Tibial artery (tissue), 4 donors: ENCODE measurements at regions not wholly inside any gene's neighbourhood (a gene's known extent, or its start where the extent isn't known, plus 50 kb on each side); places are given as distances from the start of the nearest gene placed in this dataset.

Source experiments
- DNase-seq, 2 donors: peaks; one replicate each; pipeline ENCODE4 v3.0.0-alpha.2; 2019
- H3K27ac ChIP-seq, 2 donors: fragments of 200-600 bp; sonication (generic) in 1 of 2; 1 replicate in 1 of 2; 2 replicates in 1 of 2; pipeline ENCODE4 v1.5.1; 2018 to 2019; ENCODE audit warnings: mild to moderate bottlenecking in 1 of 2
- H3K27me3 ChIP-seq, 2 donors: fragments of 200-600 bp; sonication (generic) in 1 of 2; one replicate each; pipeline versions ENCODE4 v1.5.1 to v1.6.0; 2016 to 2019
- H3K36me3 ChIP-seq, 3 donors: fragments of 200-600 bp; sonication (generic) in 2 of 3; one replicate each; pipeline ENCODE4 v1.5.1; 2016 to 2019; ENCODE audit warnings: mild to moderate bottlenecking in 2 of 3
- H3K4me1 ChIP-seq, 4 donors: fragments of 200-600 bp; sonication (generic) in 2 of 4; 1 replicate in 3 of 4; 2 replicates in 1 of 4; pipeline ENCODE4 v1.5.1; 2016 to 2019
- H3K4me3 ChIP-seq, 2 donors: fragments of 200-600 bp; sonication (generic) in 1 of 2; 1 replicate in 1 of 2; 2 replicates in 1 of 2; pipeline ENCODE4 v1.5.1; 2018 to 2019; ENCODE audit warnings: mild to moderate bottlenecking in 2 of 2
- H3K9me3 ChIP-seq, 3 donors: fragments of 200-600 bp; sonication (generic) in 1 of 3; one replicate each; pipeline ENCODE4 v1.5.1; 2016 to 2019
- CTCF ChIP-seq, 2 experiments: fragments of 200-600 bp in 1 of 2; fragments of 450-650 bp in 1 of 2; IDR thresholded peaks; one replicate each; pipeline ENCODE4 v1.5.1; 2017 to 2019; ENCODE audit warnings: antibody characterized with exemption in 2 of 2, mild to moderate bottlenecking in 1 of 2, moderate library complexity in 1 of 2
- intact Hi-C: fragments of 100-400 bp; cut with DNase I; formaldehyde crosslinking; loops from one replicate; pipeline ENCODE4 v1.15.0; 2023; ENCODE audit warnings: low total_unique reads

GRCh38 chr15:80350941-80351610, 53.1 kb upstream of the ARNT2 start:
- no peaks in the 10 kb centered on the region for H3K9me3 ChIP-seq
- DNase-seq: no peak
- no peaks in the 10 kb centered on the region for H3K4me1 ChIP-seq
- H3K4me3 ChIP-seq: no peak overlapping the region
- TF ChIP-seq CTCF (IDR thresholded peaks at IDR 0.05): no peak
- intact Hi-C loops: no loop called here
- no peak overlapping the region for H3K27ac ChIP-seq
- H3K27me3 ChIP-seq: no peaks in the 10 kb centered on the region
- H3K36me3 ChIP-seq: no peaks in the 10 kb centered on the region
